Prostate gland (tissue), 2 donors: ENCODE measurements at regions not wholly inside any gene's neighbourhood (a gene's known extent, or its start where the extent isn't known, plus 50 kb on each side); places are given as distances from the start of the nearest gene placed in this dataset.

Source experiments
- DNase-seq: peaks from one replicate; pipeline ENCODE4 v3.0.0-alpha.2; 2019; ENCODE audit warnings: low spot score
- H3K27ac ChIP-seq, 2 donors: fragments of 200-600 bp; sonication (generic); 2 replicates each; pipeline ENCODE4 v1.5.1; 2017 to 2019
- H3K27me3 ChIP-seq: fragments of 200-600 bp; sonication (generic); replicated peaks from 2 replicates; pipeline ENCODE4 v1.5.1; 2019; ENCODE audit not compliant: insufficient read depth
- H3K36me3 ChIP-seq, 2 donors: fragments of 200-600 bp; sonication (generic); 1 replicate in 1 of 2; 2 replicates in 1 of 2; pipeline versions ENCODE4 v1.5.1 to v1.8.1; 2017 to 2019
- H3K4me1 ChIP-seq: fragments of 200-600 bp; sonication (generic); replicated peaks from 2 replicates; pipeline ENCODE4 v1.5.1; 2019
- H3K4me3 ChIP-seq, 2 donors: fragments of 200-600 bp; sonication (generic); 2 replicates each; pipeline ENCODE4 v1.5.1; 2017 to 2019
- H3K9me3 ChIP-seq: fragments of 200-600 bp; sonication (generic); 2 replicates; pipeline ENCODE4 v1.5.1; 2017
- POLR2A ChIP-seq: fragments of 450-650 bp; IDR thresholded peaks from one replicate; pipeline ENCODE4 v1.6.1; 2016; ENCODE audit warnings: antibody characterized with exemption, mild to moderate bottlenecking
- POLR2AphosphoS5 ChIP-seq: sonication (generic); formaldehyde crosslinking; IDR thresholded peaks from one replicate; pipeline ENCODE4 v1.6.1; 2017; ENCODE audit warnings: antibody characterized with exemption
- WGBS: methylation state at CpG from one replicate; pipeline ENCODE4 v1.1.5; 2018; 5-methylcytosine and 5-hydroxymethylcytosine counted together
- intact Hi-C: fragments of 100-400 bp; cut with DNase I; formaldehyde crosslinking; loops from one replicate; pipeline ENCODE4 v1.14.2; 2022
- TF ChIP-seq, protein P1 (sequence below), 4 experiments: fragments of 200-600 bp in 2 of 4; fragments of 450-650 bp in 2 of 4; sonication (generic) in 2 of 4; IDR thresholded peaks; 1 replicate in 3 of 4; 2 replicates in 1 of 4; pipeline ENCODE4 v1.5.1; 2016 to 2019; ENCODE audit warnings: antibody characterized with exemption in 4 of 4, mild to moderate bottlenecking in 2 of 4, moderate library complexity in 2 of 4

DNA sequence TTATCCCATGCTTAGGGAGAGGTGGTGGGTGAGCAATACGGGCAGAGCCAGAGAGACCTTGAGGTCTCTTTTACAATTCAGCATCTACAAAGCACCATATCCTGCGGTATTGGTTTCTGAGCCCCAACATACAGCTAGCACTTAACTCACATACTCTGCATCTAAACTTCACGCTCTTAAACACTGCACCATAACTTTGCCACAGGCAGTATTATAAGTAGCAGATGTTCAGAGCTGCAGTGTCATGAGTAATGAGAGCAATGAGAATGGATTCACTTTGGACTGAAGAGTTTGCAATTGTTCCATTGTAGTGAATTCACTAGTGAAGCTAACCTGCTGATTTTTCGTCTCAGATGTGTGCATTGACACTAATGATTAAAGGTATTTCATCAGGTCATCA is 93.8 kb downstream of the HS3ST1 start:
- H3K27me3 ChIP-seq: no peaks in the 10 kb centered on the region
- intact Hi-C loops: no loop called here
- no peak overlapping the region for H3K27ac ChIP-seq
- no peak for DNase-seq
- H3K4me1 ChIP-seq: no peaks in the 10 kb centered on the region
- H3K9me3 ChIP-seq: no peaks in the 10 kb centered on the region
- 91% methylated on average over 4 of the region's 4 CpGs for WGBS
- H3K4me3 ChIP-seq: no peak overlapping the region
- no peaks in the 10 kb centered on the region for H3K36me3 ChIP-seq
- TF ChIP-seq POLR2A (no peak), POLR2AphosphoS5 (no peak)
- TF ChIP-seq, protein P1, sequence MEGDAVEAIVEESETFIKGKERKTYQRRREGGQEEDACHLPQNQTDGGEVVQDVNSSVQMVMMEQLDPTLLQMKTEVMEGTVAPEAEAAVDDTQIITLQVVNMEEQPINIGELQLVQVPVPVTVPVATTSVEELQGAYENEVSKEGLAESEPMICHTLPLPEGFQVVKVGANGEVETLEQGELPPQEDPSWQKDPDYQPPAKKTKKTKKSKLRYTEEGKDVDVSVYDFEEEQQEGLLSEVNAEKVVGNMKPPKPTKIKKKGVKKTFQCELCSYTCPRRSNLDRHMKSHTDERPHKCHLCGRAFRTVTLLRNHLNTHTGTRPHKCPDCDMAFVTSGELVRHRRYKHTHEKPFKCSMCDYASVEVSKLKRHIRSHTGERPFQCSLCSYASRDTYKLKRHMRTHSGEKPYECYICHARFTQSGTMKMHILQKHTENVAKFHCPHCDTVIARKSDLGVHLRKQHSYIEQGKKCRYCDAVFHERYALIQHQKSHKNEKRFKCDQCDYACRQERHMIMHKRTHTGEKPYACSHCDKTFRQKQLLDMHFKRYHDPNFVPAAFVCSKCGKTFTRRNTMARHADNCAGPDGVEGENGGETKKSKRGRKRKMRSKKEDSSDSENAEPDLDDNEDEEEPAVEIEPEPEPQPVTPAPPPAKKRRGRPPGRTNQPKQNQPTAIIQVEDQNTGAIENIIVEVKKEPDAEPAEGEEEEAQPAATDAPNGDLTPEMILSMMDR (IDR thresholded peaks at IDR 0.05): no peak

DNA sequence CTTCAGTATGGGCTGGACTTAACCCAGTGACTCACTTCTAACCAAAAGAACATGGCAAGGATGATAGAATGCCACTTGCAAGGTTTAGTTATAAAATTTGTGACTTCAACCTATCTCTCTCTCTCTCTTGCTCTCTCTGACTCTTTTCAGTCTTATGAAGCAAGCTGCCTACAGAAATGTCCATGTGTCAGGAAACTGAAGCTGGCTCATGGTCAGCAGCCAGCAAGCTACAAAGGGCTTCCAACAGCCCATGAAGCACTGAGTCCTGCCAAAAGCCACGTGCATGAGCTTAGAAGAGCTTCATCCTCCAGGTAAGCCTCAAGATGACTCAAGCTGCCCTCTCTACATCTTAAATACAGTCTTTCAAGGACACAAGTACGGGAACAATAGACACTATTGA is 100.3 kb downstream of the HS3ST1 start:
- Histone ChIP-seq H3K4me1 (no peaks in the 10 kb centered on the region), H3K9me3 (no peaks in the 10 kb centered on the region), H3K27me3 (no peaks in the 10 kb centered on the region), H3K4me3 (no peak overlapping the region), H3K27ac (no peak overlapping the region), H3K36me3 (no peaks in the 10 kb centered on the region)
- DNase-seq: no peak
- TF ChIP-seq POLR2AphosphoS5: no peak
- WGBS: 52% methylated on average over 2 of the region's 2 CpGs
- intact Hi-C loops: no loop called here

DNA sequence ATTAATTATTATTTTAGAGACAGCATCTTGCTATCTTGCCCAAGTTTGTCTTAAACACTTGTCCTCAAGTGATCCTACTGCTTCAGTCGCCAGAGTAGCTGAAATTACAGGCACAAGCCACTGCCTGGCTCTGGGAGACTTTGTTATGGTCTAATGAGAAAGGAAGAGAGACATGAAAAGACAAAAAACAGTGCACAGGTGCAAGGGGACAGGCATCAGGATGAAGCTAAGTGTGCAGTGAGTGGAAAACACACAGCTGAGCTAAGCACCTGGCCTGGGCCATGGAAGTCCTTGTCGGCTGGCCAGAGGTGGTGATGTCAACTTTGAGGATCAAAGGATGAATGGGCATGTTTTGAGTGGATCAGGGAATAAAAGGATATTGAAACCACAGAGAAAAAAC is 102.7 kb downstream of the HS3ST1 start:
- intact Hi-C loops: no loop called here
- no peaks in the 10 kb centered on the region for H3K36me3 ChIP-seq
- 82% methylated on average over 2 of the region's 2 CpGs for WGBS
- no peaks in the 10 kb centered on the region for H3K9me3 ChIP-seq
- H3K4me3 ChIP-seq: no peak overlapping the region
- H3K27me3 ChIP-seq: no peaks in the 10 kb centered on the region
- no peak overlapping the region for H3K27ac ChIP-seq
- no peak for TF ChIP-seq POLR2A
- no peak for DNase-seq
- no peaks in the 10 kb centered on the region for H3K4me1 ChIP-seq

DNA sequence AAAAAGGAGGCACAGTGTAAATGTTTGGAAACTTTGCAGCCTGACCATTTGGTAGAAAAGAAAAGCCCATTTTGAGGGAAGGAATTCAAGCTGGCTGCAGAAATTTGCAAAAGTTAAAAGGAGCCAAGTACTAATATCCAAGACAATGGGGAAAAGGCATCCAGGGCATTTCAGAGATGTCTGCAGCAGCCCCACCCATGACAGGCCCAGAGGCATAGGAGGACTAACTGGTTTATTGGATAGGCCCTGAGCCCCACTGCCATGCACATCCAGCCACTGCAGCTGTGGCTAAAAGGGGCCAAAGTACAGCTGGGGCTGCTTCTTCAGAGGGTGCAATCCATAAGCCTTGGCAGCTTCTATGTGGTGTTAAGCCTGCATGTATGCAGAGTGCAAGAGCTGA is 104.9 kb downstream of the HS3ST1 start:
- no peak overlapping the region for H3K4me3 ChIP-seq
- no peak for DNase-seq
- no peaks in the 10 kb centered on the region for H3K36me3 ChIP-seq
- no peaks in the 10 kb centered on the region for H3K27me3 ChIP-seq
- intact Hi-C loops: no loop called here
- TF ChIP-seq POLR2A: no peak
- no peak for TF ChIP-seq POLR2AphosphoS5
- TF ChIP-seq, protein P1 (IDR thresholded peaks at IDR 0.05): no peak
- no peaks in the 10 kb centered on the region for H3K4me1 ChIP-seq
- H3K9me3 ChIP-seq: no peaks in the 10 kb centered on the region
- H3K27ac ChIP-seq: no peak overlapping the region

DNA sequence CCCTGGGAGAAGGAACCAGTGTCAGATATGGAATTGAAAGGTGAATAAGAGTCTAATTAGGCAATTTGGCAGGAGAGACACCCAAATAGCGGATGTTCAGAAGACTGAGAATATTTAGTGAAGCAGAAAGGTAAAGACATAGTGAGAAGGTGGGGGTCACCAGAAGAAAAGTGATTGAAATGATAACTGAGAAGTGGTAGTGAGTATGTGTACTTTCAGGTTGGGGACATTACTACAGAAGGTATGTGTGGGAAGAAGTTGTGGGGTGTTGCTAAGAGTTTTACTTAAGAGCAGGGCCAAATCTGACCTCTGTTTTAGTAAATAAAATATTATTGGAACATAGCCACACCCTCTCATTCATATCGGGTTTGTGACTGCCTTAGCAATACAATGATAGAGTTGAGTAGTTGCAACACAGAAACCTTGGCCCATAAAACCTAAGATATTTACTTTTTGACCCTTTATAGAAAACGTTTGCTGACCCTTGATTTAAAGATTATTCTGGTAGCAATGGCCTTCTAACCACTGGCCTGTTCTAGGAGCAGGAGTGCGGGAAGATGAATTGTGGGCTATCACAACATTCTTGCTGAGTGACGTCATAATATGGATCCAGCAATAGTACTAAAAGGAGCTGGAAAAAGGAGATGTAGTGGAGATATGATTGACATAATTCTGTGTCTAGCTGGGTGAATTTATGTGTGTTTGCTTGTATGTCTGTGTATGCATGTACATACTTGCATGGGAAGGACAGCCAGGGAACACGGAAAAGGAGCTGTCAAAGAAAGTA is 115.3 kb downstream of the HS3ST1 start:
- Histone ChIP-seq H3K9me3 (no peaks in the 10 kb centered on the region), H3K27ac (no peak overlapping the region), H3K27me3 (no peaks in the 10 kb centered on the region), H3K4me1 (no peaks in the 10 kb centered on the region), H3K4me3 (no peak overlapping the region), H3K36me3 (no peaks in the 10 kb centered on the region)
- WGBS: 63% methylated on average over 6 of the region's 6 CpGs
- TF ChIP-seq POLR2AphosphoS5: no peak
- TF ChIP-seq POLR2A: no peak
- TF ChIP-seq, protein P1 (IDR thresholded peaks at IDR 0.05): no peak
- DNase-seq: no peak
- intact Hi-C loops: no loop called here

DNA sequence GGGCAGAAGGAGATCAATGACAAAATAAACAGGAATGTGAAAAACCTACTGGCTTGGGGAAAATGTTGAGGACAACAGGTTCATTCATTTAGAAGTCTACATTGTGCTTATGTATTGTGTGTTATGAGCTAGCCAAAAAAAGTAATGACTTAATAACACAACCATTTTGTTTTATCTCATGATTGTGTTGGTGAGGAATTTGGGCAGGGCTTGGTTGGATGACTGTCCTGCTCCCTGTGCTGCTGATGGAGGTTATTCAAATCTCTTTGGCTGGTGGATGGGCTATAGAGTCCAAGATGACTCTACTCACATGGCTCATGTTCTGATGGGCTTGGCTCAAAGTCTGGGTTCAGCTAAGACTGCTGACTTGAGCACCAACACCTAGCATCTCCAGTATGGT is 116.3 kb downstream of the HS3ST1 start:
- no peak for DNase-seq
- intact Hi-C loops: no loop called here
- Histone ChIP-seq H3K4me1 (no peaks in the 10 kb centered on the region), H3K27me3 (no peaks in the 10 kb centered on the region), H3K27ac (no peak overlapping the region), H3K4me3 (no peak overlapping the region), H3K36me3 (no peaks in the 10 kb centered on the region), H3K9me3 (no peaks in the 10 kb centered on the region)
- TF ChIP-seq POLR2A (no peak), POLR2AphosphoS5 (no peak)
- TF ChIP-seq, protein P1 (IDR thresholded peaks at IDR 0.05): no peak
